GM12891 (cell line): ENCODE measurements at regions not wholly inside any gene's neighbourhood (a gene's known extent, or its start where the extent isn't known, plus 50 kb on each side); places are given as distances from the start of the nearest gene placed in this dataset.

Experiments
- POLR2A ChIP-seq: IDR thresholded peaks from 2 replicates; pipeline ENCODE4 v1.6.1; 2011; ENCODE audit warnings: low read depth, low read length, control low read depth
- POLR2AphosphoS5 ChIP-seq: IDR thresholded peaks from 2 replicates; pipeline ENCODE4 v1.6.1; 2011; ENCODE audit warnings: low read depth, low read length, control low read depth
- SPI1 ChIP-seq: IDR thresholded peaks from 2 replicates; pipeline ENCODE4 v1.6.1; 2011; ENCODE audit warnings: low read depth, low read length, control low read depth

DNA sequence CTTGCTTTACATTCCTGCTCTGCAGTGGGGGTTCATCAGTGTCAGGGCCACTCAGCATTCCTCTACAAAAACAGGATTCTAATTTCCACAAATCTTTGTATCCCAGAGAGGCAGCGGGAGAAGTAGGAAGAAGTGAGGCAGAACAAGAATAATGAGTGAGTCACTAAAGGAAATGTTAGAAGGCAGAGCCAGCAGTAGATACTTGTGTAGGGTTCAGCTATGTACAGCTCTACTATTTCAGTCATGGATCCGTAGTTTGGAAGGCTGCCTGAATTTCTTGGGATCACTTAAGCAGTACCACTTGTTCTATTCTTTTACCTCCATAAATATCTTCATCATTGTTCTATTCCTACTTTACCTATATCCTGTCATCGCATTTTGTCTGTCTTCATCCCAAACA lies 246.3 kb upstream of the TLE4 start:
- TF ChIP-seq POLR2A (no peak), POLR2AphosphoS5 (no peak), SPI1 (no peak)
